RWPE1 (cell line): ENCODE measurements at regions not wholly inside any gene's neighbourhood (a gene's known extent, or its start where the extent isn't known, plus 50 kb on each side); places are given as distances from the start of the nearest gene placed in this dataset.

ENCODE experiments used
- CTCF ChIA-PET: fragments of 350-600 bp; sonication (Branson Sonifier 250); formaldehyde crosslinking; extraction: SDS; loops from one replicate; lab custom pipeline; 2021; lab: Yijun Ruan, JAX
- POLR2A ChIA-PET: fragments of 400-600 bp; formaldehyde crosslinking; extraction: SDS; loops from one replicate; lab custom pipeline; 2020; ENCODE audit warnings: antibody characterized with exemption; ENCODE audit not compliant: low non-redundant PET; lab: Yijun Ruan, JAX
- DNase-seq: peaks from one replicate; pipeline ENCODE4 v3.0.0; 2012; ENCODE audit warnings: low spot score
- H3K27ac ChIP-seq: fragments of 450-650 bp; 2 replicates; pipeline ENCODE4 v1.5.1; 2017
- CTCF ChIP-seq: fragments of 450-650 bp; conservative IDR thresholded peaks from 2 replicates; pipeline ENCODE4 v1.5.1; 2017; ENCODE audit warnings: low read depth, mild to moderate bottlenecking

- CTCF ChIA-PET, result interaction anchor here (0.7 kb wide), 1 partner anchor 9 kb away, joined by 3 read pairs; no protein-coding TSS in a partner anchor
- POLR2A ChIA-PET, result no interaction called here
These were observed 1156.0 kb upstream of the CADM2 start for GRCh38 chr3:83802801-83803200.

GRCh38 chr3:83807511-83807910 is 1151.3 kb upstream of the CADM2 start:
- DNase-seq, result no peak
- CTCF ChIA-PET, result no interaction called here
- POLR2A ChIA-PET, result no interaction called here
- H3K27ac ChIP-seq, result no peak overlapping the region
- TF ChIP-seq CTCF, result no peak

More at GRCh38 chr3:83802801-83803200, 1156.0 kb upstream of the CADM2 start:
- H3K27ac ChIP-seq, result no peak overlapping the region
- DNase-seq, result no peak
- TF ChIP-seq CTCF, result no peak

- no peak overlapping the region for H3K27ac ChIP-seq
- CTCF ChIA-PET, result interaction anchor here (1.1 kb wide), 1 partner anchor 414 kb away, joined by 3 read pairs; no protein-coding TSS in a partner anchor
- POLR2A ChIA-PET, result no interaction called here
- DNase-seq, result no peak
- TF ChIP-seq CTCF, result no peak
These were observed 1145.6 kb upstream of the CADM2 start for GRCh38 chr3:83813176-83813575.

GRCh38 chr3:83816653-83817052 is 1142.1 kb upstream of the CADM2 start:
- ChIA-PET CTCF (no interaction called here), POLR2A (no interaction called here)
- no peak for DNase-seq
- no peak for TF ChIP-seq CTCF
- H3K27ac ChIP-seq, result no peak overlapping the region

GRCh38 chr3:83821506-83821905 is 1137.3 kb upstream of the CADM2 start:
- H3K27ac ChIP-seq, result no peak overlapping the region
- CTCF ChIA-PET, result no interaction called here
- POLR2A ChIA-PET, result no interaction called here
- TF ChIP-seq CTCF, result no peak
- DNase-seq, result no peak

GRCh38 chr3:83823095-83823494 is 1135.7 kb upstream of the CADM2 start:
- DNase-seq, result no peak
- ChIA-PET CTCF (no interaction called here), POLR2A (no interaction called here)
- TF ChIP-seq CTCF, result no peak
- no peak overlapping the region for H3K27ac ChIP-seq
